SK-N-SH (cell line): ENCODE measurements at regions not wholly inside any gene's neighbourhood (a gene's known extent, or its start where the extent isn't known, plus 50 kb on each side); places are given as distances from the start of the nearest gene placed in this dataset.

ENCODE experiments used
- CTCF ChIA-PET: fragments of 300-600, 350-600 bp; formaldehyde crosslinking; extraction: SDS; loops from one replicate; lab custom pipeline; 2021; lab: Yijun Ruan, JAX
- POLR2A ChIA-PET: fragments of 350-600 bp; sonication (Branson Sonifier 250); formaldehyde crosslinking; extraction: SDS; loops from one replicate; lab custom pipeline; 2020; ENCODE audit warnings: antibody characterized with exemption, inconsistent platforms; lab: Yijun Ruan, JAX
- DNase-seq: peaks from one replicate; pipeline ENCODE4 v3.0.0; 2012
- H2AFZ ChIP-seq: fragments of 200-600 bp; sonication (generic); 2 replicates; pipeline ENCODE4 v1.8.1; 2016; ENCODE audit warnings: antibody characterized with exemption, mild to moderate bottlenecking, low read depth
- H3F3A ChIP-seq: fragments of 200-600 bp; sonication (generic); replicated peaks from 2 replicates; pipeline ENCODE3; 2016; ENCODE audit warnings: antibody characterized with exemption, mild to moderate bottlenecking; ENCODE audit not compliant: insufficient read depth
- H3K27ac ChIP-seq, 2 experiments: fragments of 200-500 bp in 1 of 2; fragments of 200-600 bp in 1 of 2; sonication (Bioruptor generic) in 1 of 2; sonication (generic), shearing (Covaris generic) in 1 of 2; 2 replicates each; pipeline versions ENCODE4 v1.5.1 to v1.6.1; 2014 to 2016; ENCODE audit warnings: low read depth in 2 of 2, inconsistent platforms in 1 of 2, low read length in 1 of 2, mild to moderate bottlenecking in 1 of 2, mixed read lengths in 1 of 2
- H3K27me3 ChIP-seq: fragments of 200-600 bp; sonication (generic), shearing (Covaris generic); 2 replicates; pipeline ENCODE4 v1.6.1; 2016; ENCODE audit warnings: mixed run types; ENCODE audit not compliant: insufficient read depth
- H3K36me3 ChIP-seq, 2 experiments: fragments of 200-500 bp in 1 of 2; fragments of 200-600 bp in 1 of 2; sonication (Bioruptor generic) in 1 of 2; sonication (generic) in 1 of 2; replicated peaks in 1 of 2; 2 replicates each; pipeline versions ENCODE3 to v1.5.1; 2014 to 2016; ENCODE audit warnings: low read length in 1 of 2, mild to moderate bottlenecking in 1 of 2; ENCODE audit not compliant: insufficient read depth in 2 of 2, control insufficient read depth in 1 of 2
- H3K4me1 ChIP-seq, 2 experiments: fragments of 200-500 bp in 1 of 2; fragments of 200-600 bp in 1 of 2; sonication (Bioruptor generic) in 1 of 2; sonication (generic), shearing (Covaris generic) in 1 of 2; 2 replicates each; pipeline versions ENCODE4 v1.5.1 to v1.6.1; 2014 to 2016; ENCODE audit warnings: low read depth in 1 of 2, low read length in 1 of 2, mixed run types in 1 of 2; ENCODE audit not compliant: insufficient read depth in 2 of 2, control insufficient read depth in 1 of 2
- H3K4me2 ChIP-seq: fragments of 200-600 bp; sonication (generic), shearing (Covaris generic); 2 replicates; pipeline ENCODE4 v1.6.1; 2017; ENCODE audit warnings: mixed run types
- H3K4me3 ChIP-seq, 2 experiments: fragments of 200-500 bp in 1 of 2; fragments of 200-600 bp in 1 of 2; sonication (Bioruptor generic) in 1 of 2; sonication (generic), shearing (Covaris generic) in 1 of 2; 2 replicates each; pipeline versions ENCODE4 v1.5.1 to v1.8.1; 2014 to 2016; ENCODE audit warnings: low read depth in 2 of 2, inconsistent platforms in 1 of 2, low read length in 1 of 2, mild to moderate bottlenecking in 1 of 2, mixed read lengths in 1 of 2, moderate library complexity in 1 of 2
- H3K79me2 ChIP-seq: fragments of 200-600 bp; sonication (generic); 2 replicates; pipeline ENCODE4 v1.8.1; 2017; ENCODE audit warnings: mild to moderate bottlenecking; ENCODE audit not compliant: insufficient read depth
- H3K9ac ChIP-seq: fragments of 200-600 bp; sonication (generic); 2 replicates; pipeline ENCODE4 v1.6.1; 2017; ENCODE audit warnings: mixed run types
- H3K9me2 ChIP-seq: fragments of 200-600 bp; sonication (generic); 2 replicates; pipeline ENCODE4 v1.6.1; 2017; ENCODE audit warnings: mixed run types
- H3K9me3 ChIP-seq: fragments of 200-600 bp; sonication (generic); 2 replicates; pipeline ENCODE4 v1.6.1; 2017; ENCODE audit warnings: mixed run types, mild to moderate bottlenecking, moderate library complexity
- H4K20me1 ChIP-seq: fragments of 200-600 bp; sonication (generic); 2 replicates; pipeline ENCODE4 v1.6.1; 2017; ENCODE audit warnings: mild to moderate bottlenecking, mixed run types; ENCODE audit not compliant: insufficient read depth
- CHD2 ChIP-seq: fragments of 150-350 bp; IDR thresholded peaks from 2 replicates; pipeline ENCODE4 v1.6.1; 2018; ENCODE audit warnings: low read length; ENCODE audit not compliant: partially characterized antibody
- ELF1 ChIP-seq: IDR thresholded peaks from 2 replicates; pipeline ENCODE4 v1.4.0; 2012
- EZH2phosphoT487 ChIP-seq: fragments of 200-600 bp; sonication (generic); IDR thresholded peaks from 2 replicates; pipeline ENCODE4 v1.6.1; 2017; ENCODE audit warnings: low read depth, mixed run types, mild to moderate bottlenecking, antibody characterized with exemption, moderate library complexity, borderline replicate concordance
- FOXJ3 ChIP-seq: sonication (generic); formaldehyde crosslinking; IDR thresholded peaks from 2 replicates; pipeline ENCODE4 v1.5.1; 2020; ENCODE audit warnings: mild to moderate bottlenecking, missing genetic modification reagents
- FOXM1 ChIP-seq: IDR thresholded peaks from 2 replicates; pipeline ENCODE4 v1.4.0; 2012; ENCODE audit warnings: low read depth, mild to moderate bottlenecking
- MEF2A ChIP-seq: IDR thresholded peaks from 2 replicates; pipeline ENCODE4 v1.4.0; 2012; ENCODE audit warnings: low read depth, borderline replicate concordance
- MXI1 ChIP-seq: IDR thresholded peaks from 2 replicates; pipeline ENCODE4 v1.6.1; 2012; ENCODE audit warnings: mild to moderate bottlenecking, low read depth, low read length, improper control_type of control experiment
- POLR2AphosphoS5 ChIP-seq: IDR thresholded peaks from 2 replicates; pipeline ENCODE4 v1.6.1; 2012; ENCODE audit warnings: low read depth, low read length
- RAD21 ChIP-seq: IDR thresholded peaks from 2 replicates; pipeline ENCODE4 v1.6.1; 2012; ENCODE audit warnings: mild to moderate bottlenecking, low read length
- RXRA ChIP-seq: IDR thresholded peaks from 2 replicates; pipeline ENCODE4 v1.4.0; 2012; ENCODE audit warnings: low read depth, mild to moderate bottlenecking, borderline replicate concordance
- SIN3A ChIP-seq: IDR thresholded peaks from 2 replicates; pipeline ENCODE4 v1.6.1; 2012; ENCODE audit warnings: low read depth, mild to moderate bottlenecking, low read length, moderate library complexity, borderline replicate concordance
- TEAD4 ChIP-seq: IDR thresholded peaks from 2 replicates; pipeline ENCODE4 v1.4.0; 2012; ENCODE audit warnings: mild to moderate bottlenecking, borderline replicate concordance; ENCODE audit not compliant: insufficient read depth
- USF1 ChIP-seq: IDR thresholded peaks from 2 replicates; pipeline ENCODE4 v1.4.0; 2012; ENCODE audit warnings: low read depth, borderline replicate concordance
- TF ChIP-seq, protein P1 (sequence below): IDR thresholded peaks from 2 replicates; pipeline ENCODE4 v1.4.0; 2012; ENCODE audit warnings: low read depth, borderline replicate concordance
- TF ChIP-seq, protein P2 (sequence below): IDR thresholded peaks from 2 replicates; pipeline ENCODE4 v1.4.0; 2012; ENCODE audit warnings: low read depth

DNA sequence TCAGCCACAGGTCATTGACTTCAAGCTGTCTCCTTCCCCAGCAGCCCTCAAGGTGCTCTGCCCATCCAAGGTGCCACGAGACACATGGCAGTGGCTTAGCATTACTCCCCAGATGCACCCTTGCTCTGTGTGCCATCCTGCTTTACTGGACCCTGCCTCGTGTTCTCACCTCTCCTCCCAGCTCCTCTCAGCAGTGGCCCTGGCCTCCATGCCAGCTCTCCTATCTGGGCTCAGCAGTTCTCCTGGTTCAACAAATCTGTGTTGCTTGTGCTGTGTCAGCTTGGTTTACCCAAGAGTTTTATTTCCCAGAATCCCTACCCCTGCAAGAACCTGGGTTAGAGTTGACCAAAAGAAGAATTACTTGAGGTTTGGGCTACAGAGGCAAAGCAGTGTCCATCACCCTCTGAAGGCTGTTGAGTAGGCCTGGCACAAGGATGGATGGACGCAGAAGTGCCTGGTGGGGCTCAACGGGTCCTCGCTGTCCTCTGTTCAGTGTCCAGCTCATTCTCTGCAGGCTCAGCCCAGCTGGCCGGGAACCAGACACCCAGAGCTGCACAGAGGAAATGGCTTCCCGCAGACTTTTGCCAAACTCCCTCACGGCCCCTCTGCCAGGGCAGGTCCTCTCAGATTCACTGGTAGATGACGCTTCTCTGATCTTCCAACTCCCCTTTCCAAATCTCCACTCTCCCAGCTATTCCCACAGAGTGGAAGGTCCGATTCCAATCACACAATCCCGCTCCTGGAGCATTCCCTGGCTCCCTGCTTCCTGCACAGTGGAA is 82.6 kb downstream of the FOXA2 start (continued):
- TF ChIP-seq CHD2 (no peak), EZH2phosphoT487 (no peak), FOXJ3 (CRISPR knock-in tag) (no peak)
- TF ChIP-seq, protein P1, sequence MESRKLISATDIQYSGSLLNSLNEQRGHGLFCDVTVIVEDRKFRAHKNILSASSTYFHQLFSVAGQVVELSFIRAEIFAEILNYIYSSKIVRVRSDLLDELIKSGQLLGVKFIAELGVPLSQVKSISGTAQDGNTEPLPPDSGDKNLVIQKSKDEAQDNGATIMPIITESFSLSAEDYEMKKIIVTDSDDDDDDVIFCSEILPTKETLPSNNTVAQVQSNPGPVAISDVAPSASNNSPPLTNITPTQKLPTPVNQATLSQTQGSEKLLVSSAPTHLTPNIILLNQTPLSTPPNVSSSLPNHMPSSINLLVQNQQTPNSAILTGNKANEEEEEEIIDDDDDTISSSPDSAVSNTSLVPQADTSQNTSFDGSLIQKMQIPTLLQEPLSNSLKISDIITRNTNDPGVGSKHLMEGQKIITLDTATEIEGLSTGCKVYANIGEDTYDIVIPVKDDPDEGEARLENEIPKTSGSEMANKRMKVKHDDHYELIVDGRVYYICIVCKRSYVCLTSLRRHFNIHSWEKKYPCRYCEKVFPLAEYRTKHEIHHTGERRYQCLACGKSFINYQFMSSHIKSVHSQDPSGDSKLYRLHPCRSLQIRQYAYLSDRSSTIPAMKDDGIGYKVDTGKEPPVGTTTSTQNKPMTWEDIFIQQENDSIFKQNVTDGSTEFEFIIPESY, result no peak

DNA sequence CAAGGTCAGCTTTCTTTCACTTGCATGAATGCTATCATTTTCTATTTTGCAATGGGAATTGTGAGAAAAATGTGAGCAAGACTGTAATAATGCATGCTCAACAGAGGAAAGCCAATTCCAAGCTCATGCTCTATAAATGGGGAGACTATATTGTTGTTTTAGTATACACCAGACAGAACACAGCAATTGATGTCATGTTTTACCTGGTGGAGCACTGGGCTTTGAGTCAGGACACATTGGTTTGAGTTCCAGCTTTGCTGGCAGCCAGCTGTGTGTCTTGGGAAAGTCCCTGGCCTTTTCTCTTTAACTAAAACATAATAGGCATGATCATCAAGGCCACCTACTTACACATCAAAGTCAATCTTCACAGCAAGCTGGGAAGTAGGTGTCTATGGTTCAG is 83.3 kb downstream of the FOXA2 start:
- CTCF ChIA-PET, result interaction anchor here (1.2 kb wide), 1 partner anchor 8 kb away, joined by 3 read pairs; no protein-coding TSS in a partner anchor
- Histone ChIP-seq H3K27ac (no peak overlapping the region), H2AFZ (no peak overlapping the region), H3K4me1 (no peaks in the 10 kb centered on the region), H3K9ac (no peak overlapping the region), H3K4me2 (no peak overlapping the region), H3K9me3 (no peaks in the 10 kb centered on the region), H3K4me3 (no peak overlapping the region), H3K9me2 (no peaks in the 10 kb centered on the region), H4K20me1 (no peaks in the 10 kb centered on the region), H3K79me2 (no peaks in the 10 kb centered on the region), H3K27me3 (peaks cover 25% of the 10 kb centered on the region; the same call in 1 of the 2 replicates), H3K36me3 (no peaks in the 10 kb centered on the region), H3F3A (no peaks in the 10 kb centered on the region)
- DNase-seq, result no peak
- TF ChIP-seq, protein P2, sequence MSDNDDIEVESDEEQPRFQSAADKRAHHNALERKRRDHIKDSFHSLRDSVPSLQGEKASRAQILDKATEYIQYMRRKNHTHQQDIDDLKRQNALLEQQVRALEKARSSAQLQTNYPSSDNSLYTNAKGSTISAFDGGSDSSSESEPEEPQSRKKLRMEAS, result no peak
- TF ChIP-seq TEAD4 (no peak), SIN3A (no peak), POLR2AphosphoS5 (no peak), MEF2A (no peak), RAD21 (no peak), MXI1 (no peak), RXRA (no peak), ELF1 (no peak), USF1 (no peak), FOXJ3 (CRISPR knock-in tag) (no peak), FOXM1 (no peak)
- POLR2A ChIA-PET, result no interaction called here
